Endothelial cell of umbilical vein (primary cell): ENCODE measurements at regions not wholly inside any gene's neighbourhood (a gene's known extent, or its start where the extent isn't known, plus 50 kb on each side); places are given as distances from the start of the nearest gene placed in this dataset.

Experiments
- BruUV-seq: library from RNA; stranded (reverse); fragments of 400-500 nt; replicated peaks from 2 replicates; lab custom pipeline; 2021; lab: Mats Ljungman, UMichigan
- CTCF ChIA-PET: fragments of 300-600, 350-600 bp; sonication (Branson Sonifier 250); formaldehyde crosslinking; loops from one replicate; lab custom pipeline; 2021; ENCODE audit warnings: antibody characterized with exemption, inconsistent platforms; lab: Charles Lee
- POLR2A ChIA-PET: fragments of 300-600, 350-600 bp; sonication (Branson Sonifier 250); formaldehyde crosslinking; loops from one replicate; lab custom pipeline; 2021; ENCODE audit warnings: antibody characterized with exemption, inconsistent platforms; lab: Charles Lee
- DNase-seq: peaks from one replicate; pipeline ENCODE4 v3.0.0-alpha.2; 2011; ENCODE audit warnings: low read depth, low spot score
- FAIRE-seq: peaks from 2 replicates; lab custom pipeline; 2011; peaks lifted over from hg19 to GRCh38; lab: Jason Lieb, UNC
- H2AFZ ChIP-seq: 2 replicates; pipeline ENCODE4 v1.6.0; 2012; ENCODE audit warnings: low read depth, low read length, control low read depth, inconsistent platforms
- H3K27ac ChIP-seq: 2 replicates; pipeline ENCODE4 v1.5.1; 2011; ENCODE audit warnings: low read depth, mild to moderate bottlenecking, control low read depth, low read length, moderate library complexity; ENCODE audit not compliant: insufficient read depth
- H3K27me3 ChIP-seq, 2 experiments: 2 replicates each; pipeline versions ENCODE4 v1.6.0 to v1.6.1; 2011; ENCODE audit warnings: low read length in 2 of 2, mixed read lengths in 1 of 2; ENCODE audit not compliant: control insufficient read depth in 2 of 2, insufficient read depth in 2 of 2
- H3K36me3 ChIP-seq, 2 experiments: 2 replicates in 1 of 2; 3 replicates in 1 of 2; pipeline ENCODE4 v1.5.1; 2011; ENCODE audit warnings: low read length in 2 of 2, mild to moderate bottlenecking in 1 of 2, moderate library complexity in 1 of 2; ENCODE audit not compliant: control insufficient read depth in 2 of 2, insufficient read depth in 2 of 2; ENCODE audit errors: extremely low read depth in 1 of 2
- H3K4me1 ChIP-seq: 3 replicates; pipeline ENCODE4 v1.5.1; 2011; ENCODE audit warnings: mild to moderate bottlenecking, low read length; ENCODE audit not compliant: control insufficient read depth, insufficient read depth; ENCODE audit errors: extremely low read depth
- H3K4me2 ChIP-seq: 2 replicates; pipeline ENCODE4 v1.6.1; 2011; ENCODE audit warnings: low read length, control low read depth, mixed read lengths; ENCODE audit not compliant: insufficient read depth
- H3K4me3 ChIP-seq, 3 experiments: fragments of 200-600 bp in 1 of 3; sonication (generic), shearing (Covaris generic) in 1 of 3; replicated peaks in 1 of 3; 2 replicates each; pipeline ENCODE4 v1.5.1; 2011 to 2016; ENCODE audit warnings: control low read depth in 3 of 3, low read length in 3 of 3, mild to moderate bottlenecking in 2 of 3, inconsistent platforms in 1 of 3, low read depth in 1 of 3, moderate library complexity in 1 of 3; ENCODE audit not compliant: insufficient read depth in 1 of 3
- H3K79me2 ChIP-seq: 2 replicates; pipeline ENCODE4 v1.6.0; 2012; ENCODE audit warnings: low read length, inconsistent platforms; ENCODE audit not compliant: control insufficient read depth, insufficient read depth
- H3K9ac ChIP-seq: replicated peaks from 2 replicates; pipeline ENCODE3; 2011; ENCODE audit warnings: low read length, control low read depth; ENCODE audit not compliant: insufficient read depth; ENCODE audit errors: extremely low read depth
- H3K9me1 ChIP-seq: replicated peaks from 3 replicates; pipeline ENCODE4 v1.6.0; 2011; ENCODE audit warnings: mild to moderate bottlenecking, low read length; ENCODE audit not compliant: control insufficient read depth, insufficient read depth; ENCODE audit errors: extremely low read depth
- H3K9me3 ChIP-seq: replicated peaks from 2 replicates; pipeline ENCODE4 v1.5.1; 2012; ENCODE audit warnings: low read length, inconsistent platforms; ENCODE audit not compliant: control insufficient read depth, insufficient read depth
- H4K20me1 ChIP-seq: replicated peaks from 2 replicates; pipeline ENCODE3; 2011; ENCODE audit warnings: mild to moderate bottlenecking, low read length; ENCODE audit not compliant: control insufficient read depth, insufficient read depth; ENCODE audit errors: extremely low read depth
- EZH2 ChIP-seq: IDR thresholded peaks from 2 replicates; pipeline ENCODE4 v1.6.1; 2012; ENCODE audit warnings: borderline replicate concordance, low read depth, mild to moderate bottlenecking, moderate library complexity, low read length, inconsistent platforms; ENCODE audit not compliant: severe bottlenecking
- FOS ChIP-seq: IDR thresholded peaks from 2 replicates; pipeline ENCODE4 v1.6.1; 2011; ENCODE audit warnings: mild to moderate bottlenecking, low read length, moderate library complexity, borderline replicate concordance; ENCODE audit not compliant: insufficient read depth
- GATA2 ChIP-seq: IDR thresholded peaks from 2 replicates; pipeline ENCODE4 v1.7.0; 2011; ENCODE audit warnings: low read depth, mild to moderate bottlenecking, moderate library complexity, mixed read lengths, low read length; ENCODE audit not compliant: insufficient read length, insufficient read depth
- JUN ChIP-seq: IDR thresholded peaks from 2 replicates; pipeline ENCODE4 v1.6.1; 2011; ENCODE audit warnings: borderline replicate concordance, low read depth; ENCODE audit not compliant: insufficient read length, insufficient read depth
- MYC ChIP-seq: IDR thresholded peaks from one replicate; pipeline ENCODE4 v1.6.1; 2011; ENCODE audit warnings: mild to moderate bottlenecking, low read depth, low read length
- POLR2A ChIP-seq: IDR thresholded peaks from 2 replicates; pipeline ENCODE4 v1.6.1; 2012; ENCODE audit warnings: low read depth, mild to moderate bottlenecking, control low read depth, low read length
- POLR2AphosphoS5 ChIP-seq: IDR thresholded peaks from 2 replicates; pipeline ENCODE4 v1.6.1; 2012; ENCODE audit warnings: low read depth, mild to moderate bottlenecking, control low read depth, low read length, moderate library complexity; ENCODE audit not compliant: insufficient read depth
- dilution Hi-C: fragments of 300-500 bp; cut with MboI; formaldehyde crosslinking; loops from one replicate; pipeline ENCODE4 v1.15.0; 2019; ENCODE audit warnings: low sequenced_read_pairs; ENCODE audit not compliant: extremely low pct_ligation_motif_present
- intact Hi-C: fragments of 100-400 bp; cut with micrococcal nuclease; formaldehyde crosslinking; loops from one replicate; pipeline ENCODE4 v1.10.0; 2022
- TF ChIP-seq, protein P1 (sequence below), 2 donors: IDR thresholded peaks; 1 replicate in 1 of 2; 2 replicates in 1 of 2; pipeline ENCODE4 v1.5.1; 2011; ENCODE audit warnings: low read length in 2 of 2, mild to moderate bottlenecking in 2 of 2, moderate library complexity in 2 of 2, control low read depth in 1 of 2, inconsistent platforms in 1 of 2, low read depth in 1 of 2; ENCODE audit not compliant: insufficient read depth in 1 of 2; ENCODE audit errors: extremely low read depth in 1 of 2
- TF ChIP-seq, protein P2 (sequence below): IDR thresholded peaks from 2 replicates; pipeline ENCODE4 v1.6.1; 2011; ENCODE audit not compliant: insufficient read depth, insufficient read length

DNA sequence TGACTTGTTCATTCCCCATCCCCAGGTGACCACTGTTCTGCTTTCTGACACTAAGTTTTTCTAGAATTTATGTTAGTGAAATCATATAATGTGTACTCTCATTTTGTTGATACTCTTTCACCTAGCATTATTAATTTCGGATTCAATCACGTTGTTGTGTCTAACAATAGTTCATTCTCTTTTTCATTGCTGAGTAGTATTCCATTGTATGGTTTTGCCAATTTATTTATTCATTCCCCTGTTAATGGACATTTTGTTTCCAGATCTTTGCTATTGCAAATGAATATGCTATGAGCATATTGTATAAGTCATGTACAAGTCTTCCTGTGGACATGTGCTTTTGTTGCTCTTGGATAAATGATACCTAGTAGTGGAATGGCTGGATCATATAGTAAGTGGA, 146.4 kb downstream of the FAM204A start:
- H3K9me3 ChIP-seq: no peaks in the 10 kb centered on the region
- H3K4me3 ChIP-seq: no peak overlapping the region
- H3K9ac ChIP-seq: no peak overlapping the region
- intact Hi-C loops (no loop called here), dilution Hi-C loops (no loop called here)
- POLR2A ChIA-PET: no interaction called here
- no TSS peak for BruUV-seq
- no peaks in the 10 kb centered on the region for H3K36me3 ChIP-seq
- H2AFZ ChIP-seq: no peak overlapping the region
- TF ChIP-seq, protein P1, sequence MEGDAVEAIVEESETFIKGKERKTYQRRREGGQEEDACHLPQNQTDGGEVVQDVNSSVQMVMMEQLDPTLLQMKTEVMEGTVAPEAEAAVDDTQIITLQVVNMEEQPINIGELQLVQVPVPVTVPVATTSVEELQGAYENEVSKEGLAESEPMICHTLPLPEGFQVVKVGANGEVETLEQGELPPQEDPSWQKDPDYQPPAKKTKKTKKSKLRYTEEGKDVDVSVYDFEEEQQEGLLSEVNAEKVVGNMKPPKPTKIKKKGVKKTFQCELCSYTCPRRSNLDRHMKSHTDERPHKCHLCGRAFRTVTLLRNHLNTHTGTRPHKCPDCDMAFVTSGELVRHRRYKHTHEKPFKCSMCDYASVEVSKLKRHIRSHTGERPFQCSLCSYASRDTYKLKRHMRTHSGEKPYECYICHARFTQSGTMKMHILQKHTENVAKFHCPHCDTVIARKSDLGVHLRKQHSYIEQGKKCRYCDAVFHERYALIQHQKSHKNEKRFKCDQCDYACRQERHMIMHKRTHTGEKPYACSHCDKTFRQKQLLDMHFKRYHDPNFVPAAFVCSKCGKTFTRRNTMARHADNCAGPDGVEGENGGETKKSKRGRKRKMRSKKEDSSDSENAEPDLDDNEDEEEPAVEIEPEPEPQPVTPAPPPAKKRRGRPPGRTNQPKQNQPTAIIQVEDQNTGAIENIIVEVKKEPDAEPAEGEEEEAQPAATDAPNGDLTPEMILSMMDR (IDR thresholded peaks at IDR 0.05; ENCODE audit: extremely low read depth in 1 of 2, insufficient read depth in 1 of 2, low read depth in 1 of 2, low read length in 2 of 2): no peak
- no peak for TF ChIP-seq FOS
- no peak for TF ChIP-seq POLR2AphosphoS5
- no peak for TF ChIP-seq JUN
- TF ChIP-seq EZH2: no peak
- TF ChIP-seq GATA2: no peak
- TF ChIP-seq, protein P2, sequence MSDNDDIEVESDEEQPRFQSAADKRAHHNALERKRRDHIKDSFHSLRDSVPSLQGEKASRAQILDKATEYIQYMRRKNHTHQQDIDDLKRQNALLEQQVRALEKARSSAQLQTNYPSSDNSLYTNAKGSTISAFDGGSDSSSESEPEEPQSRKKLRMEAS: no peak
- TF ChIP-seq POLR2A: no peak
- no peak for TF ChIP-seq MYC
- no peak for FAIRE-seq
- H3K4me2 ChIP-seq: no peak overlapping the region
- CTCF ChIA-PET: no interaction called here
- H3K27me3 ChIP-seq: no peaks in the 10 kb centered on the region
- no peaks in the 10 kb centered on the region for H3K4me1 ChIP-seq
- no peak for DNase-seq
- no peak overlapping the region for H3K27ac ChIP-seq
- no peaks in the 10 kb centered on the region for H3K79me2 ChIP-seq
- no peaks in the 10 kb centered on the region for H3K9me1 ChIP-seq
- no peaks in the 10 kb centered on the region for H4K20me1 ChIP-seq
